ENCODE measurements at regions not wholly inside any gene's neighbourhood (a gene's known extent, or its start where the extent isn't known, plus 50 kb on each side); places are given as distances from the start of the nearest gene placed in this dataset.

DNA sequence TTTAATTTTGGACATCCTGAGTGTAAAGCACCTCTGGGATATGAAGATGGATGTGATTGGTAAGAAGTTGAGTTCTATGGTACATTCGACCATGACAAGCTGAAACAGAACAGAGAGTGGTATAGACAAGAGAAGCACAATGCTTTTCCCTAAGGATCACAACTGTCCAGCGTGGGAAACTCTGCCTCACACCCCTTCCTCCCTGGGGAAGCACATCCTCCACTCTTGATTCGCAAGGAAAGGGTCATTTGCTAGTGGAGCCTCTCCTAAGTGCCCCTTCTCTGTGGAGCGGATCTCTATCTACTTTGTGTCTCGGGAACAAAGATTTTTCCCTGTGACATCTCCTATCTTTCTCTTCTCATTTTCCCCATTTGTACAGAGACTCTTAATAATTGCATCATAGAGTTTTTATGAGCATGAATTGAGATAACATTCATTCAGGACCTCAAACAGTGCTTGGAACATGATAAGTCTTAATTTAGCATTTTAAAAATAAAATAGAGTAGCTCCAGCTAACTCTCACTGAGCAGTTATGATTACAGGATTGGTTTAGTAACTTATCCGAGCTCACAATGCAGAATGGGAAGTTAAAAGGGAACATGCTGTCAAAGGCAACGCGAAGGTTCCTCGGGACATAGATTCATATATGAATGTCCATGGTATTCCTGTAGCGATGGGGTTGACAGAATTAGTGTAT, 775.2 kb downstream of the C6orf118 start:
- no peak for DNase-seq

DNA sequence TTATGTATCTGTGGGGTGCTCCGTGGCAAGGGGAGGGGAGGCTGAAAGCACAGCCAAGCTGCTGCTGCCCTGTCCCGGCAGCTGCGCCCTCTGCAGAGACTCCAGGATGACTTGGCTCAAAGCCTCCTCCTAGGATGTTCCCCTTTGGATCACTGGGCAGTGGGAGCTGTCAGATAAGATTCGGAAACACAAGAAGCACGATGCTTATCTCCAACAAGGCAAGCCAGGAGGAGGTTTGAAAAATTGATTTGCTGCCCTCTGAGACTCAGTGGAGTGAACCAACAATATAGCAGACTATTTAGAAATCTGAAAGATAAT, 776.4 kb downstream of the C6orf118 start:
- DNase-seq = no peak

DNA sequence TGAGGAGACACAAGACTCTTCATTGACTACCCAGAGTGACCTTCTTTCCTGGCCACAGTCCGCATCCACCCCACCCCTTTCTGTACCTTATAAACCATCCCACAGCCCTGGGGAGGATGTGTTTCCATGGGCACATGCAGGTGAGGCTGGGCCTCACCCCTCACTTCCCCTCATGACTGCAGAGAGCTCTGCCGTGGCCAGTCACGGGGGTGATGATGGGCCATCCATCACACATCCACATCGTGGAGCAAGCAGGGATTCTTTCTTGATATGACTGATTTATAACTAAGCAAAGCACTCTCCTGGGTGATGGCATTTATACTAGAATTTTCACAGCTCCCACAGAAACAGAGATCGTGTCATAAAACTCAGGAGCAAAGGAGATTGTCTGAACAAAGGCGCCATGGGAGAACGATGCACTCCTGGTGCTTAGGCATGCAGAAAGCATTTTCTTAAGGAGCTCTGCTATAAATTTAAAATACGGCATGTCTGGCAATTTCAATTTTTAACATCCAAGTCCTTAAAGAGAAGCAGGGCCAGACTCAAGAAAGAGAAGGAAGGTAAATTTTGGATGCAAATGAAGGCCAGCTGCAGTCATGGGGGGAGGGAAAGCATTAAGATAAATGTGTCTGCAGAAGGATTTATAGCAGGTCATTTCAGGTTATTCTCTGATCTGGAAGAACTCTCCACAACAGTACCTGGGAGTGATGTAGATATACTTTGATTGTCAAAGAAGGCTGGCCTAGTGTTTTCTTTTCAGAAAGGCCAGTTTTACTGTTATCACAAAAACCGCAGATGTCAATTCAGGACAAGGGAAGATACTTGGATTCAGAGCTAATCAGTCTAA, 777.0 kb downstream of the C6orf118 start:
- no peak for DNase-seq

DNA sequence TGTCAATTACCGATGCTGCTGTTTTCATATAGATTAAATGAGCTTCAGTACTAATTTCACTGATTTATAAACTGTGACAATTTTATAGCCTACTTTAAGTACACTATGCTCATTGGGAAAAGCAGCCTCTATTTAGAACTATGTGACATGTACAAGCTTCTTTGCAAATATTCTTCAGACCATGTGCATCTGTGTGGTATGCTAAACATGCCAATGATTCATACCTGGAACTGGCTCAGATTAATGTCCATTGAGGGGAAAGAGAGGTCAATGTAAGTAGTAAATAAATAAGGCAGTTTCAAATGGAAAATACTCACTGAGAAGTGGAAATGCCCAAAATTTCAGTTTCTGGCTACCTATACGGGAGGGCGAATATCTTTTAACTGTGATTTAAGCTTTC, 777.7 kb downstream of the C6orf118 start:
- no peak for DNase-seq

DNA sequence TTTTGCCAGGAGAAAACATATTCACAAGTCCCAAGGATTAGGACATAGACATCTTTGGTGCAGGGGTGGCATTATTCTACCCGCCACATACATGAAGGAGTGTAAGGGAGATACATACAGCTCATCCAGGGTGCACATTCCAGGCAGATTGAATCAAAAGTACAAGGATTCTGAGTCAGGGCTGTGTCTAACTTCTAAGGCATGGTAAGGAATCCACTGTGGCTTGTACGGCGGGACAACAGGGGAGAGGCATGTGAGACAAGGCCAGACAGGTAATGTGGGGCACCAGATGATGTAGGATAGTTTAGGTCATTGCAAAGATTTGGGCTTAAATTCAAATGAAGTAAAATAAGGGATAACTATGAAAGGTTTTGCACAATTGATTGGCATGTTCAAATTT, 780.9 kb downstream of the C6orf118 start:
- DNase-seq = no peak

DNA sequence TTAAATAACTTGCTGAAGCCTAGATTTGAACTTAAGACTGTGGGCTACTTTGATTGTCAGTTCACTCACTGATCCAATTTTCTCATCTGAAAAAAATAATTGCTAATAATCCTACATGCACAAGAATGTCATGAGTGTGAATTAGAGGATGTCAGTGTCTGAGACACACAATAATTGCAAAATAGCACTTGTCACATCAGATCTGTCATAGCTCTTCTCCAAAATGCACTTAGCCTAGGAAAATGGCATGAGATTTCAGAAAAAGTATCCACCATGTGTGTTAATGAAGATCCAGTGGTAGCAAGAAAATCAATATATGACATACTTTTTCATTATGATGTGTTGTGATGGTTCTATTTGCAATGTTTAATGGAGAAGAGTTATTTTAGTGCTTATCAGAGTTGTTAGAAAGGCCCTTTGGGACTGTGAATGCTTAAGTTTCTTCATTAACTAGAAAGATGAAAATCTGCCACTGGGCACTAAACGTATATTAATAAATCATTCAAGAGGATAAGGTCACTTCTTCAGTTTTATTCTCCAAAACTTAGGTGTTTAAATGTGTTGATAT, 786.2 kb downstream of the C6orf118 start:
- DNase-seq = no peak

DNA sequence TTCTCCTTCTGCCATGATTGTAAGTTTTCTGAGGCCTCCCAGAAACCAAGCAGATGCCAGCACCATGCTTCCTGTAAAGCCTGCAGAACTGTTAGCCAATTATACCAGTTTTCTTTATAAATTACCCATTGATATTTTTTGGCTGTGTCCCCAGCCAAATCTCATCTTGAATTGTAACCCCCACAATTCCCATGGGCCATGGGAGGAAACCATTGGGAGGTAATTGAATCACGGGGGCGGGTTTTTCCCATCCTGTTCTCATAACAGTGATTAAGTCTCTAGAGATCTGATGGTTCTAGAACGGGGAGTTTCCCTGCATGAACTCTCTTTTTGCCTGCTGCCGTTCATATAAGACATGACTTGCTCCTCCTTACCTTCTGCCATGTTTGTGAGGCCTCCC, 788.5 kb downstream of the C6orf118 start:
- no peak for DNase-seq

DNA sequence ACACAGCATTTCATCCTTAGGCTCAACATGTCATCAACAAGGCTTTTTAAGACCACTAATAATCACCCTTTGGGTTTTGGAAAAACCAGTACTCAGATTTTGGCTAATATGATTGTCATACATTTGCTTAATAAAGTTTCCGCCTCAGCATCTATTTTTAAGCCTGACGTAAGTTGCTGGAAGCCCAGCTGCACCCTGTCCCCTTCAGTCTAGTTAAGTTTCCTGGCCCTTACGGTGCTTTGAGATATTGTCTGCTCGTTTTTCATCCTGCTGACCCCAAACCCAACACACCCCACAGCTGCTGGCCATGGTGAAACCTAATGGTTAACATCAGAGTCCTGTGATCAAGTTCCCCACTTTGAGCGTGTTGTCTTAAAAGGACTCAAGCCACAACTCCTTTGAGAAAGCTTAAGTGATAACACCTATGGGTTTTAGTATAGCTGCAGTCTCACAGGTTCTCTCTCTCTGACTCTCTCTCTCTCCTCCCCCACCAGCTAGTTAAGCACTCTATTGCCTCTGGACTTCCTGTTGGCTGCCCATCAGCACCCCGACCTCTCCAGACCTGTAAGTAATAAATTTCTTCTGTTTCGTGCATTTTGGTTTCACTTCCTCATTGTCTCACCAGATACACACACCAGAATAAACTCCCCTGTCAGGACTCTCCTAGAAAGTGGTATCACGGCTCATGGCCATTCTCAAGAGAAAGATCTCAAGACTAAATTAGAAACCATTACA, 802.0 kb downstream of the C6orf118 start:
- DNase-seq = peak; percentile 40

DNA sequence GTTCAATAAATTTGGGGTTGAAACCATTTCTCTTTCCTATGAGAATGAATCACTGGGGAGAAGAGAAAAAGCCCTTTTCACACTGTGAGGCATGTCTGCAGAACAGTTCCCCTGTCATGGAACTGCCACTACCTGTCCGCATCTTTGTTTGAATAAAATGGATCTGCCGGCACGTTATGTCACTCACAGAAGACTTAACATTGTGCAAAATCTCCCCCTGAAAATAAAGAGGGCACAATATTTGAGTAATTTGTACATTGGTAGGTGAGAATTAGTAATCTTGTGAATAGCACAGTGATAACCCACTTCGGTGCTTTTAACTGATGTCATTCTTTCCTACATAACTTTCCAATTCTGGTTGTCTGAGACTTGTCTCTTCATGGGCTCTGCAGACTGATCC, 804.0 kb downstream of the C6orf118 start:
- no peak for DNase-seq

DNA sequence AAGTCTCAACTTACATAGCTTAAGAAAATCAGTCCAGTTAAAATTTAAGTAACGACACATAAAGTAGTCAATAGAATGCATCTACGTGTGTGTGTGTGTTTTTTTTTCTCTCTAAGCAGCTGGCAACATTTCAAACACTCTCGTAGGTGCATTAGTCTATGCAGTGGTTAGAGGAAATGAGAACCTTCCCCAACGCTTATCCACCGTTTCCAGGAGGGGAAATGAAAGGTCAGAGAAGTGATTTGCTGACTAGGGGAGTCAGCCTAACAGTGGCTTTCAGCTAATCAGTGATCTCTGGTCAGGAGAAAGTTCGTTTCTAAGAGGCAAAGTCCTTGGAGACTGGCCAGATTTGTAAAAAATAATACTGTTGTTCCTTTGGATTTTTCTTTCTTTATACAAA, 806.6 kb downstream of the C6orf118 start:
- DNase-seq = no peak

DNA sequence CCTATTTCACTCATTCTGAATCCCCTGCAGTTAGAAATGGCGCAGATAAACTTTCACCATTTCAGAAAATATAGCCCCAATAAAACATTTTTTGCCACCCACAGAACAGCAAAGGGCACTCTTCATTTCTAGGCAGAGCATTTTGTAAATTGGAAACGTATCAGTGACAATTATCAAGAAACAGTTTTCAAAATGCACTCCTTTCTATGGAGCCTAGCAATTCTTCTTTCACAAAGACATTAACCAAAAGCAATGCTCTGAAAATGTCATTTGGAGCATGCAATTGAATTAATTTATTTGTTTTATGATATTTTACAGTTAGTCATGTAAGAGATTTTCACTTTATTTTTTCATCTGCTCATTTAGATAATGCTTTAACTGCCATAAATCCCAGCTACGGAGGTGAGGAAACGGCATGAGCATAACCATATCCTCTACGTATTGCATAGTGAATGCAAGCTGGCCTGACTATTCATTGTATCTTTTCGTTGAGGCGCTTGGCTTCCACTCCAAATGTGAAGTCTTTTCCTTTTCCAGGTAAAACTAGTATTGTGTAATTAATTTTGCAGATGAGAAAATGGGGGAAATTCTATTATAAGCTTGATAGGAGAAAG, 813.4 kb downstream of the C6orf118 start:
- no peak for DNase-seq

DNA sequence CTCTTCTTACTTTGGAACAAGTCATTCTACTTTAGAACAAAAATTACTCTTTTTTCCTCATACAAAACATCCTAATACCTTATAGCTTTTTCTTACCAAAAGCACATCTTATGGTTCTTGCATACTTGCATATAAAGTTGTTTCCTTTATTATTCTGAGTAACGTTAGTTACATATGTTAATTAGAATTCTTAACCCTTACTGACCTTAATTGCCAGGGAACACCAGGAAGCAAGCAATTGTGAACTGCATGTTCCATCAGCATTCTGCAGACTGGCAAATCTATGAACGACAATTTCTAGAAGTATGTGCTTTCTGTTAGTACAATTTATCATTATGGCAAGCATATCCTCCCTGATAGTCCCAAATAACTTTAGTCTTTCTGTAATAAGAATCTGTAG, 831.0 kb downstream of the C6orf118 start:
- no peak for DNase-seq

DNA sequence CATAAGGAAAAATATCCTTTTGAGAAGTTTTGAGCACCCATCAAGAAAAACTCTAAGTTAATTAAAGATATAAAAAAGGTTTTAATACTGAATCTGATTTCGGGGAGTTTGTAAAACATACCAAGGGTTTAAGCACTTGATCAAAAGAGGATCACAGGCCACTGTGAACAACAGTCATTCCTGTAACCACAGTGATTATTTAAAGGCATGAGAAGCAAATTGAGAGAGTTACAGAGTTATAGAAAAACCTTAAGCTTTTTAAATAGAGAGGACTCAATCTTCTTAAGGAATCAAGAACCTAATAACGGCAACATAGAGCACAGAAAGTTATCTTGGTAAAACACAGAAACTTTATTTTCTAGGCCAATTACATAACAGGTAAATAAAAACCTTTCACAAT, 831.6 kb downstream of the C6orf118 start:
- DNase-seq = no peak

DNA sequence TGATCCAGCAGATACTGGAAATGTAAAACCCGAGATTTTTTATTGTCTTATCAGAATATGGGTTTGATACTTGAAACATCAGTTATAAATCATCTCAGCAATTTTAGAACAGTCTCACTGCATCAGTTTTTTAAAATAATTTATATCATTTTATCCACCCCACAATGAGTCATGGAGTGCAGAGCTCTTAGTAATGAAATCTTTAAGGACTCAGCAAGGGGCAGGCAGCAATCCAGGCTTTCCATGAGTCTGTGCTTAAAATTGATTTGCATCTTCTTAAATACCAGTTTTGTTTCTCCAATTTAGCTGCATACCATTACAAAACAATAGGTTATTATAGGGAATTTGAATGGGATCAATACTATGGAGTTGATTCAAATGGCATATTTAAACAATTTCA, 832.3 kb downstream of the C6orf118 start:
- DNase-seq = no peak

DNA sequence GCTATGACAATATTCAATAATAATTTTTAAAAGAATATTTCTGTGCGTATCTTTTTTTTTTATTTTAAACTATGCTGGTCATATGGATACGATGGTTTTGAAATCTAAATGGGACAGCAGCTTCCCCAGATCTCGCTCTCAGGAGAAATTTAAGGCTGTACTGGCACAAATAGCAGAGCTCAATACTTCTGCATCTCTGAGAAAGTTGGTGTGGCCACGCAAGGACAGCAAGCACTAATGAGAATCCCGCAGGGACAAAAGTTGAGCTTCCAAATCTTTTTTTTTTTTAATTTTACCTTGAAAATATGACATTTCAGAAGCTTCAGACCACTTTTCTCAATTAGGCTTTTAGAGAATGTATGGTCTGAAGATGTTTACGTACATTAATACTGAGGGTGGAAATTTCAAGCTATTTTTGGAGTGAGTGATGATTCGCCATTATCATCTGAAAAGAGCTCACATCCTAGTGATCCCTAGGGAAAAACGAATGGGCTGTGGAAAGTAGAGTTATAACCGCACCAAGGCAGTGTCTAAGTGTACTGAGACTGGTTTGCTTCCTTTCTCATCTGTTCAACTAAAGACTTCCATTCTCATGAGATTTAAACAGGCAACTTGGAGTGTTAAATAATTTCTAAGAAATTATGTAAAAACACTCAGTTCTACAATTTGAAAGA, 840.0 kb downstream of the C6orf118 start:
- DNase-seq = no peak

DNA sequence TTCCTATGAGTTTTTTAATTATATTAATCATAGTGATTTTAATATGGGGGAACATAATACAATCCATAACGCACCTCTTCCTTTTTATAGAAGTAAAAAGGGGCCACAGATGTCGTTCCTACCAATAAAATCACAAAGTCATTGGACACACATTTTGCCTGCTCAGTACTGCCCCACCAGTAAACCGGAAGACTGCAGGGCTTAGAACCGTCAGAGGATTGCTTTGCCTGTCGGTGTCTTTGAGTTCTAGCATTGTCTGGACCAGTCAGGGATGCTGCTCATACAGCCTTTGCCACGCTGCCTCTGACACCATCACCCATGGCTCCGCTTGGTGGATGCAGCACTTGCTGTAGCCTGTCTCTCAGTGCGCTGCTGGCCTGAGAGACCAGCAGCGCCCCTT, 853.6 kb downstream of the C6orf118 start:
- DNase-seq = no peak

DNA sequence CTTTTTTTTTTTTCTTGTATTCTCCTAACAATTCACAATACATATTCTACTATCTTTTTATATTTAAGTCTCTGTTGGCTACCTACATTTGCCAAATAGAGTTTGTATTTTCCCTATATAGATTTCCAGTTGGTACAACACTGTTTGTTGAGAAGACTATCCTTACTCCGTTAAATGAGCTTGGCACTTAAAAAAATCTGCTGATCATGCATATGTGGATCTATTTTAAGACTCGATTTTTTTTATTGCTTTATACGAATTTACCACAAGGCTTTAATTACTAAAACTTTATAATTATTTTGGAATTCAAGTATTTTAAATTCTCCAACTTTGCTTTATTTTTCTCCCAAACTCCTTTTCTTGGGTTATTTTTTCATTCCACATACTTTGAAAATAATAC, 855.6 kb downstream of the C6orf118 start:
- DNase-seq = no peak

DNA sequence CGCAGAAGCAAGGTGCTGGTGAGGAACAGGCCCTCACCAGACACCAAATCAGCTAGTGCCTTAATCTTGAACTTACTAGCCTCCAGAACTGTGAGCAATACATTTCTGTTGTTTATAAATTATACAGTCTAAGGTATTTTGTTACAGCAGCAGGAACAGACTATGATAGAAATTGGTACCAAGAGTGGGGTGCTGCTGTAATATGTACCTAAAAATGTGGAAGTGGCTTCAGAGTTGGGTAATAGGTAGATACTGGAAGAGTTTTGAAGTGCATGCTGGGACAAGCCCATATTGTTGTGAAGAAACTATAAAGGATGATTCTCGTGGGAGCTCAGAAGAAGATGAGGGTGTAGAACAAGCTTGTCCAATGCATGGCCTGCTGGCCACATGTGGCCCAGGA, 866.8 kb downstream of the C6orf118 start:
- no peak for DNase-seq

DNA sequence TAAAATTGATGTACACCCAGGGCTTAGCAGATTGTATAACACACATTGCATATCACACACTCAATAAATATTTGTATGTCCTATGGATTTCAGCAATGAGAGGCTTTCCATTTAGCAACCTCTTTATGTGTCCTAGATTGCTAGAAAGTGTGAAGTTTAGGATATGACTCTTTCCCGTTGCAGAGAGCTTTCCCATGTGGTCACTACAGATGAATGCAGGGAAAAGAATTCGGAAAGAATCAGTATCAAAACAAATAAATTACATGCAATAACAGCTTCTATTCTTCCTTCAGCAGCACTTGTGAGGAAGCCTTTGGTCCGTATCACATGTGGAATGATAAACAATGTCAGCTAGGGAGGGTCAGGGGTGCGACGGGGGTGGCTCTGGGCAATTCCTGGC, 870.1 kb downstream of the C6orf118 start:
- no peak for DNase-seq

DNA sequence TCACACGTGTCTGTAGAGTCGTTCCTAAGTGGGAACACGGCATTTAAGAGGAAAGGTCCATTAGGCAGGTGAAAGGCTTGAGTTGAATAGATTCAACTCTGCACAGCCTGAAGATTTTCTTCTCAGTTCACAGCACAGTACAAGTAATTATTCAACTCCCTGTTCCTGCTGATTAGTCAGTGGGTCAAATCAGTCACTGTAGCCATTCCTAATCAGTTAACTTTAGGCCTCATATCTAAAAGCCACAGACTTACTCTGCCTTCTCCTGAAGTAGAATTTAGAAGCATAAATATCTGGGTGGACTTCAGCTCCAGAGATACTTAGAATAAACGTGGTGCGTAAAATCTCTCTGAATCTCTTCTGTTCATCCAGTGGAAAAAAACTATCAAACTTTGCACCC, 872.4 kb downstream of the C6orf118 start:
- no peak for DNase-seq

DNA sequence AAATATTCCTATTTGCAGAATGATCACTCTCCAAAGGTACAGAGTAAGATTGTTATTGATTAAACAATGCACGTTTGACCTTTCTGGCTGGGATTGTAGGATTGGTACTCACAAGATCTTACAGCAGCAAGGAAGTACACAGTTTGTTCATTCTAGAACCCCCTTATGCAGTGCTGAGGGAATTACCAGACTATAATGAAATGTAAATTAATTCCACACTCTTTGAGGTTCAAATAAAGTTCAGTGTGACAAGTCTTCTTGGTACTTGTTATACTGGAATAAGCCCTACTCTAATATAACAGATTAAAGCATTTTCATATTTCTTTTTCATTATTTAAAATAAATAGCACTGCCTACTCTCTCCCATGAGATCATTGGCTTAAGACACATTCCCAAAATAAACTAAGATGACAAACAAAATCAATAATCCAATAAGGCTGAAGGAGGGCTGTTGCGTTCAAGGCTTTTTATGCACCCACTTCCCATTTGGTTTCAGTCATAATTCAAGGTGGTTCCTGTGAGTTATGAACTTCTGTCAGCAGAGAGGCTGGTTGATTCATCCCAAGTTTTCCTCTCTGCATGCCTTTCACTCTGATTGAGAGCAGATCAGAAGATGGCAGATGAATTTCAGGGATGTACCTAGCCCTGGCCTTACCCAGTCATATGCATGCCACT, 881.5 kb downstream of the C6orf118 start:
- DNase-seq = no peak

DNA sequence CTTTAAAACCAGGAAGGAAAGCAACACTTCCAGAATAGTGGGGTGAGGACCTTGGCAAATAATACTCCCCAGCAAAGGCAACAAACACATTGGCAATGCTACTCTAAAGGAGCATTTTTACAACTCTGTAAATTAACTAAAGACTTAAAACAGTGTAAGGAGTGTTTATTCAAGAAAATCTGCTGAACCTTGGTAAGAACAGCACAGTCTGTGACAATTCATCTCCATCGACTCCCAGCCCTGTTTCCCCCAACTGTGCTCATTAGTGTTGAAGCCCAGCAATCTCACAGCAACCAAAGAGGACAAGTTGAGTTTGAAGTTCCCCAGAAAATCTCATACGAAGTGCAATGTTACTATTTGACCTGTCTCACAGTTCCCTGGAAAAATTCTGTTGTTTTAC, 884.9 kb downstream of the C6orf118 start:
- DNase-seq = no peak

All from right hindlimb (tissue), 1 donor.